GM18508 (cell line): ENCODE measurements at regions not wholly inside any gene's neighbourhood (a gene's known extent, or its start where the extent isn't known, plus 50 kb on each side); places are given as distances from the start of the nearest gene placed in this dataset.
"Not testable (repeated sequence)": the region's sequence is repeated elsewhere in the genome, so short reads cannot be mapped to it uniquely, and the experiment has no call there.

Source experiments
- ATAC-seq: cut with Tn5 transposase; IDR thresholded peaks from one replicate; pipeline ENCODE4 v1.9.1; 2021; ENCODE audit warnings: moderate number of reproducible peaks; ENCODE audit not compliant: insufficient read depth, unreplicated experiment

GRCh38 chr2:138355244-138355643 lies 146.3 kb upstream of the SPOPL start:
- no peak for ATAC-seq

GRCh38 chr2:138356178-138356577 lies 145.4 kb upstream of the SPOPL start:
- no peak for ATAC-seq

- ATAC-seq, result peak; percentile 86
Measured at GRCh38 chr2:138359532-138359931, 142.0 kb upstream of the SPOPL start.

GRCh38 chr2:138364554-138365162 lies 136.9 kb upstream of the SPOPL start:
- no peak for ATAC-seq

GRCh38 chr2:138365581-138365980 lies 136.0 kb upstream of the SPOPL start:
- no peak for ATAC-seq

DNA sequence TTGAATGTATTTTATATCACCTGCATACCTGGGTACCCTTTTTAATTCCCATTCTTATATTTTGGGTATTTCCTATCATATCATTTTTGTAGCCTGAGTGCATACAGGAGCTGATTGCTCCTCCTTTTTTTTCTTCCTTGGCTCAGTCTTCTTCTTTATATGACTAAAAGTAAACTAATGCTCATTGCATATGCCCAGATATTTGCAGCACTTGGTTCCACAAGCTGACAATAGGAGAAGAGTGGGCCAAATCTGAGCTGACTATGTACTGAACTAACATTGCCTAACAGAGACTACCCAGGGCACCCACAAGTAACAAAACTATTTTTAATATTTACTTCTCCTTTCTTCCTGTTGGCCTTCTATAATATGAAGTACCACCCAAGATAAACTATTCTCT lies 131.7 kb upstream of the SPOPL start:
- no peak for ATAC-seq

- ATAC-seq, result no peak
Measured at GRCh38 chr2:138373993-138374408, 127.6 kb upstream of the SPOPL start.

DNA sequence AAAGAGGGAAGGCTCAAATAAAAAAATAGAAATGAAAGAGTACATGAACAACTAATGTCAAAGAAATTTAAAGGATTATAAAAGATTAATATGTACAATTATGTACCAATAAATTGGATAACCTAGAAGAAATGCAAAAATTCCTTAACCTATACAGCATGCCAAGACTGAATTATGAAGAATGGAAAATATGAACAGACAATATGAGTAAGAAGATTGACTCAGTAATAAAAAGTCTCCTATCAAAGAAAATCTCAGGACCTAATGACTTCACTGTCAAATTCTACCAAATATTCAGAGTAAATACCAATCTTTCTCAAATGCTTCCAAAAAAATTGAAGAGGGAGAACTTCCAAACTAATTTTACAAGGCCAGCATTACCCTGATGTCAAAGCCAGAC lies 120.2 kb upstream of the SPOPL start:
- ATAC-seq, result no peak

DNA sequence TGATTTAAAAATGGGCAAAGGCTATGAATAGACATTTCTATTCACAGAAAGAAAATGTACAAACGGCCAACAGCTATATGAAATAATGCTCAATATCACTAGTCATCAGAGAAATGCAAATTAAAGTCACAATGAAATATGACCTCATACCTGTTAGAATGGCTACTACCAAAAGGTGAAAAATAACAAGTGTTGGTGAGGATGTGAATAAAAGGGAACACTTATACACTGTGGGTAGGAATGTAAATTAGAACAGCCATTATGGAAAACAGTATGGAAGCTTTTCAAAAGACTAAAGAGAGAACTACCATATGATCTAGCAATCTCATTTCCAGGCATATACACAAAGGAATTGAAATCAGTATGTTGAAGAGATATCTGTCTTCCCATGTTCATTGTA lies 118.9 kb upstream of the SPOPL start:
- no peak for ATAC-seq

DNA sequence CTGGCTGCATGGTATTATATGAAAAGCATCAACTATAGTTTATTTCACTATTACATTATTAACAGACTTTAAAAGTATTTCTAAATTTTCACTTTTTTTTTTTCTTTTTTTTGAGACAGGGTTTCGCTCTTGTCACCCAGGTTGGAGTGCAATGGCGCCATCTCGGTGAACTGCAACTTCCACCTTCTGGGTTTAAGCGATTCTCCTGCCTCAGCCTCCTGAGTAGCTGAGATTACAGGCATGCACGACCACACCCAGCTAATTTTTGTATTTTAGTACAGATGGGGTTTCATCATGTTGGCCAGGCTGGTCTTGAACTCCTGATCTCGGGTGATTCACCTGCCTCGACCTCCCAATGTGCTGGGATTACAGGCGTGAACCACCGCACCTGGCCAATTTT lies 115.4 kb upstream of the SPOPL start:
- not testable (repeated sequence) for ATAC-seq

GRCh38 chr2:138389063-138389462 lies 112.5 kb upstream of the SPOPL start:
- no peak for ATAC-seq

GRCh38 chr2:138390316-138390945 lies 111.1 kb upstream of the SPOPL start:
- no peak for ATAC-seq

DNA sequence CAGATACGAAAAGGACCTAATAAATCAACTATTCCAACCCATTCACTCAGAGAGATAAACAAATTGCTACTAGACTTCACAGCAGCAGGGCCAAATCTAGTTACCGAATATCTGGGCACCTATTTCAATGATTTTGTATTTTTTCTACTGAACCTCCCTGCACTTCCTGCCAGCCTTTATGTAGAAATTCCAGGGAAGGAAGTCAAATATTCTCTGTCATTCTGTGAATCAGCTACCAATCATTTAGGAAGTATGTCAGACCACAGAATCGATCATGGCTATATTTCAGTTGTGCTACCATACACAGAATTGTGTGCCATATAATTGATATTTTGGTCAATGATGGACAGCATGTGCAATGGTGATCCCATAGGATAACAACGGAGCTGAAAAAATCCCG lies 109.6 kb upstream of the SPOPL start:
- ATAC-seq, result no peak

GRCh38 chr2:138395565-138396306 lies 105.8 kb upstream of the SPOPL start:
- ATAC-seq, result no peak

DNA sequence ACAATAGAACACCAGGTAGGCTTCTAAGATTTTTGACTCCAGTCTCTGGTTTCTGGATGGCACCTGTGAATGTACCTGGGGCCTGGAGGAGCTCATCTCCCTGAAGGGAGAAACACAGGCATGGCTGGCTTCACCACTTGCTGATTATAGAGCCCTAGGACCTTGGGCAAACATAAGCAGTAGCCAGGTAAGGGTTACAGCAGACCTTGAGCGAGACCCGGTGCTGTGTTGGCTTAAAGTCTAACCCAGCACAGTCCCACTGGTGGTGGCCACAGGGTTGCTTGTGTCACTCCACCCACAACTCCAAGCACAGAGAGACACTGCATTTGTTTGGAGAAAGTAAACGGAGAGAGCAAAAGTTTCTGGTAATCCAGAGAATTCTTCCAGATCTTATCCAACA lies 104.7 kb upstream of the SPOPL start:
- no peak for ATAC-seq

DNA sequence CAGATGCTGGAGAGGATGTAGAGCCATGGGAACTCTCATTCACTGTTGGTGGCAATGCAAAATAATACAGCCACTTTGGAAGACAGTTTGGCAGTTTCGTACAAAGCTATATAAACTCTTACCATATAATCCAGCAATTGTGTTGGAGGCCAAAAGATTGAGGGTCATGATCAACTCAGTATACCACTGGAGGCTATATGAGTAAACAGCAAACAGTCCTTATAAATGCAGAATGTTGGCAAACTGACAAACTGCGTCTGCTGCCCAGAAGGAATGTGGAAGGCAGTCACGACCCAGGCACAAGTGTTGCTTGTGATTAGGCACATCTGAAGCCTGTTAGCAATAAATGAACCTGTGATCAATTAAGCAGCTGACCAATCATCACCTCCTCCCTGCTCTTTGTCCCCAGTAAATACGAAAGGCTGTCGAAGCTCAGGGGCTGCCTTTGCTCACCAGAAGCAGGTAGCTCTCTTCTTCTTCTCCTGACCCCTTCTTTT lies 98.1 kb upstream of the SPOPL start:
- no peak for ATAC-seq

GRCh38 chr2:138414014-138414413 lies 87.6 kb upstream of the SPOPL start:
- no peak for ATAC-seq

DNA sequence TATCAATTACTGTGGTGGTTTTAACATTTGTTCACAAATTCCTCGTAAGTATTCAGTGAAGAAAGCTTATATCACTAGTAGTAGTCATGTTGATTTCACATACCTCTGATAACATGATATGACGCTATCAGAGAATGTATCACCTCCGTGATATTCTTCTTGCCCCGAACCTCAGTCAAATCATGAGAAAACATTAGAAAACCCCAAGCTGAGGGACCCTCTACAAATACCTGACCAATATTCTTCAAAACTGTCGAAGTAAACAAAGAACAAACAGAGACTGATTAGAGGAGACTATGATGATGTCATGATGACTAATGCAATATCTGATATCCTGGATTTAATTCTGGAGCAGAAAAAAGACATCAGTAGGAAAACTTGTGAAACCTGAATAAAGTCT lies 85.6 kb upstream of the SPOPL start:
- ATAC-seq, result no peak

DNA sequence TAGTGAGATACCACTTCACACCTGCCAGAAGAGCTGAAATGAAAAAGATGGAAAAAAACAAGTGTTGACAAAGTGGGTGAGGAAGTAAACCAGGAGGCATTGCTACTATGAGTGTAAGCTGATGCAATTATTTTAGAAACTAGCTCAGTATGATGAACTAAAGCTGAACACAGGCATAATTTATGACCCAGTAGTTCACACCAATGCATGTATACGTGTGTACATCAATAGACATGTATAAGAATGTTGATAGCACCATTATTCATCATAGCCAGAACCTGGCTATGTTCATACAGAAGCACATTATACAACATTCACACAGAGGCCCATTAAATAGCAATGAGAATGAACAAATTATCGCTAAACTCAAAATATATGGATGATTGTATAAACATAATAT lies 83.1 kb upstream of the SPOPL start:
- ATAC-seq, result no peak

- no peak for ATAC-seq
Measured at GRCh38 chr2:138421315-138421970, 80.1 kb upstream of the SPOPL start.

- no peak for ATAC-seq
Measured at GRCh38 chr2:138421971-138422335, 79.6 kb upstream of the SPOPL start.
